Lower lobe of right lung (tissue), 2 donors: ENCODE measurements at regions not wholly inside any gene's neighbourhood (a gene's known extent, or its start where the extent isn't known, plus 50 kb on each side); places are given as distances from the start of the nearest gene placed in this dataset.

Experiments
- ATAC-seq, 2 donors: fragments of 200-7000 bp; cut with Tn5 transposase; one replicate each; pipeline ENCODE4 v1.9.1; 2020 to 2022; ENCODE audit warnings: mild to moderate bottlenecking in 2 of 2, moderate library complexity in 2 of 2
- DNase-seq: peaks from one replicate; pipeline ENCODE4 v3.0.0-alpha.2; 2020
- H3K27ac ChIP-seq: fragments of 200-600 bp; one replicate; pipeline ENCODE4 v1.8.0; 2022
- H3K27me3 ChIP-seq: fragments of 200-600 bp; one replicate; pipeline ENCODE4 v1.8.0; 2022; ENCODE audit warnings: low read depth
- H3K36me3 ChIP-seq: fragments of 200-600 bp; one replicate; pipeline ENCODE4 v1.8.0; 2022; ENCODE audit warnings: mild to moderate bottlenecking
- H3K4me1 ChIP-seq: fragments of 200-600 bp; one replicate; pipeline ENCODE4 v1.8.0; 2022
- H3K4me3 ChIP-seq: fragments of 200-600 bp; one replicate; pipeline ENCODE4 v1.8.0; 2022; ENCODE audit warnings: mild to moderate bottlenecking
- H3K9me3 ChIP-seq: fragments of 200-600 bp; one replicate; pipeline ENCODE4 v1.8.0; 2022
- CTCF ChIP-seq: fragments of 200-600 bp; IDR thresholded peaks from one replicate; pipeline ENCODE4 v1.8.0; 2022; ENCODE audit warnings: antibody characterized with exemption, mild to moderate bottlenecking
- intact Hi-C: fragments of 100-400 bp; cut with DNase I; formaldehyde crosslinking; loops from one replicate; pipeline ENCODE4 v1.11.0; 2022
- donor health status: DM: no; HTN: yes; CAD: no; lungs with severe emphysema.

DNA sequence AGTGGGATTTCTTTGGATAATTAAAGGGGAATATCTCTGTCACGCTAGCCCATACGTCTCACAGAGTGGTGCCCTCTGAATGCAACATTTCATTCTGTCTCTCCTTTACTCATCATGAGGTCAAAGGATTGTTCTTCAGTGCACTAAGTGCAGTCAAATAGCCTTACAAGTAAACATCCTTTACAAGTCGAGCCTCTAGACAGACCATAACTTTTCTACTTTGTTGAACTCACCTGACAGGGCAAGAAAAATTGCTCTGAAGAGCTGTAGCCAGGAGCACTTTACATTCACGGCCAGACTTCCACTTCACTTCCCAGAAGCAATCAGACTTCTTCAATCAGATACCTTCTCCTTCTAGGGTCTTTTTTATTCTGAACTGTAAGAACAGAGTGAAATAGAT lies 768.0 kb upstream of the TMPRSS15 start:
- intact Hi-C loops, result no loop called here
- H3K27me3 ChIP-seq, result no peaks in the 10 kb centered on the region
- DNase-seq (no peak), ATAC-seq (no peak)
- no peak for TF ChIP-seq CTCF
- no peak overlapping the region for H3K4me3 ChIP-seq
- H3K9me3 ChIP-seq, result no peaks in the 10 kb centered on the region
- no peak overlapping the region for H3K27ac ChIP-seq
- no peaks in the 10 kb centered on the region for H3K4me1 ChIP-seq
- no peaks in the 10 kb centered on the region for H3K36me3 ChIP-seq

GRCh38 chr21:19181604-19182140 lies 778.1 kb upstream of the TMPRSS15 start:
- DNase-seq (no peak), ATAC-seq (no peak)
- intact Hi-C loops, result no loop called here
- TF ChIP-seq CTCF, result no peak
- H3K27ac ChIP-seq, result no peak overlapping the region
- no peaks in the 10 kb centered on the region for H3K27me3 ChIP-seq
- no peak overlapping the region for H3K4me3 ChIP-seq
- no peaks in the 10 kb centered on the region for H3K4me1 ChIP-seq
- H3K9me3 ChIP-seq, result no peaks in the 10 kb centered on the region
- H3K36me3 ChIP-seq, result no peaks in the 10 kb centered on the region

GRCh38 chr21:19197950-19198349 lies 794.4 kb upstream of the TMPRSS15 start:
- H3K9me3 ChIP-seq, result no peaks in the 10 kb centered on the region
- no peak overlapping the region for H3K4me3 ChIP-seq
- ATAC-seq (no peak), DNase-seq (no peak)
- intact Hi-C loops, result no loop called here
- no peak overlapping the region for H3K27ac ChIP-seq
- no peaks in the 10 kb centered on the region for H3K36me3 ChIP-seq
- TF ChIP-seq CTCF, result no peak
- H3K27me3 ChIP-seq, result no peaks in the 10 kb centered on the region
- H3K4me1 ChIP-seq, result no peaks in the 10 kb centered on the region

DNA sequence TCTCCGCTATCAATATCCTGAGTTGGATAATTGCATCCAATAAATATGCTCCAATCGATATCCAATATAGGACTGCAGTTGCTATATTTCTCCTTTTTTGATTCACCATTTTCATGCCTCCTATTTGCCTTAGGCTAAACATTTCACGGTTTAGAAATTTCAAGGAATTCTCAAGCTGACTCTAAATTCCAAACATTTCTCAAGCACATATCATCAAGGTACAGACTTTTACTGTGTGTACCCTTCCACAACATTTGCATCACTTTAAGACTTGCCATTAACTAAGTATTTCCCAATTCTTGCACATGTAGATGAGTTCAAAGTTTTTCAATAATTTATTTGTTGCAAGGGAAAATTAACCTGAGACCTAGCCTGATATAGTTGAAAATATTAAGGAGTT lies 795.2 kb upstream of the TMPRSS15 start:
- no peak for ATAC-seq
- TF ChIP-seq CTCF, result no peak

GRCh38 chr21:19218163-19218562 lies 814.6 kb upstream of the TMPRSS15 start:
- Histone ChIP-seq H3K4me3 (no peak overlapping the region), H3K27ac (no peak overlapping the region), H3K4me1 (no peaks in the 10 kb centered on the region), H3K36me3 (no peaks in the 10 kb centered on the region), H3K27me3 (no peaks in the 10 kb centered on the region), H3K9me3 (no peaks in the 10 kb centered on the region)
- ATAC-seq (no peak), DNase-seq (no peak)
- TF ChIP-seq CTCF, result no peak
- intact Hi-C loops, result no loop called here

More for the DNA sequence above, 795.2 kb upstream of the TMPRSS15 start:
- H3K27ac ChIP-seq, result no peak overlapping the region
- no peaks in the 10 kb centered on the region for H3K4me1 ChIP-seq
- intact Hi-C loops, result no loop called here
- no peaks in the 10 kb centered on the region for H3K36me3 ChIP-seq
- no peaks in the 10 kb centered on the region for H3K27me3 ChIP-seq
- H3K9me3 ChIP-seq, result no peaks in the 10 kb centered on the region
- H3K4me3 ChIP-seq, result no peak overlapping the region
- no peak for DNase-seq

GRCh38 chr21:19224090-19224489 lies 820.5 kb upstream of the TMPRSS15 start:
- TF ChIP-seq CTCF, result no peak
- Histone ChIP-seq H3K36me3 (no peaks in the 10 kb centered on the region), H3K4me3 (no peak overlapping the region), H3K9me3 (no peaks in the 10 kb centered on the region), H3K27me3 (no peaks in the 10 kb centered on the region), H3K27ac (no peak overlapping the region), H3K4me1 (no peaks in the 10 kb centered on the region)
- no peak for ATAC-seq
- intact Hi-C loops, result no loop called here
- DNase-seq, result no peak
